GM23338 (cell line): ENCODE measurements at regions not wholly inside any gene's neighbourhood (a gene's known extent, or its start where the extent isn't known, plus 50 kb on each side); places are given as distances from the start of the nearest gene placed in this dataset.

Experiments
- ATAC-seq: fragments of 200-7000 bp; cut with Tn5 transposase; 3 replicates; pipeline ENCODE4 v1.9.1; 2020
- DNase-seq: peaks from one replicate; pipeline ENCODE4 v3.0.0-alpha.2; 2015; ENCODE audit warnings: low spot score
- H2AFZ ChIP-seq: fragments of 200-600 bp; sonication (generic); 2 replicates; pipeline ENCODE4 v1.8.0; 2016; ENCODE audit warnings: antibody characterized with exemption, mild to moderate bottlenecking, moderate library complexity
- H3F3A ChIP-seq: fragments of 200-600 bp; sonication (generic); replicated peaks from 2 replicates; pipeline ENCODE4 v1.8.0; 2017; ENCODE audit warnings: antibody characterized with exemption, mixed run types, low read depth
- H3K27ac ChIP-seq: fragments of 200-600 bp; sonication (generic); 2 replicates; pipeline ENCODE4 v1.6.1; 2016; ENCODE audit warnings: low read depth
- H3K27me3 ChIP-seq: fragments of 200-600 bp; sonication (generic); 2 replicates; pipeline ENCODE4 v1.8.0; 2016; ENCODE audit warnings: mild to moderate bottlenecking, mixed run types, moderate library complexity; ENCODE audit not compliant: insufficient read depth
- H3K36me3 ChIP-seq: fragments of 200-600 bp; sonication (generic); 2 replicates; pipeline ENCODE4 v1.8.0; 2016; ENCODE audit warnings: mild to moderate bottlenecking; ENCODE audit not compliant: insufficient read depth
- H3K4me1 ChIP-seq: fragments of 200-600 bp; sonication (generic); 2 replicates; pipeline ENCODE4 v1.8.0; 2016; ENCODE audit warnings: mild to moderate bottlenecking, moderate library complexity; ENCODE audit not compliant: insufficient read depth
- H3K4me2 ChIP-seq: fragments of 200-600 bp; sonication (generic); 2 replicates; pipeline ENCODE4 v1.7.1; 2017; ENCODE audit warnings: mixed run types
- H3K4me3 ChIP-seq: fragments of 200-600 bp; sonication (generic); 2 replicates; pipeline ENCODE4 v1.6.1; 2016; ENCODE audit warnings: mixed run types
- H3K79me2 ChIP-seq: fragments of 200-600 bp; sonication (generic); replicated peaks from 2 replicates; pipeline ENCODE4 v1.8.0; 2017; ENCODE audit warnings: mild to moderate bottlenecking; ENCODE audit not compliant: insufficient read depth
- H3K9me2 ChIP-seq: fragments of 200-600 bp; sonication (generic); 2 replicates; pipeline ENCODE4 v1.8.0; 2017; ENCODE audit not compliant: insufficient read depth
- H4K20me1 ChIP-seq: fragments of 200-600 bp; sonication (generic); replicated peaks from 2 replicates; pipeline ENCODE4 v1.8.0; 2017; ENCODE audit warnings: mild to moderate bottlenecking; ENCODE audit not compliant: insufficient read depth
- H3K27ac Mint-ChIP-seq: 2 replicates; pipeline ENCODE4 v1.8.0; 2020; ENCODE audit warnings: inconsistent platforms, mild to moderate bottlenecking, moderate library complexity, mixed read lengths
- H3K27me3 Mint-ChIP-seq: 3 replicates; pipeline ENCODE4 v1.8.0; 2022; ENCODE audit warnings: low read depth, mild to moderate bottlenecking, moderate library complexity, mixed read lengths, inconsistent platforms; ENCODE audit not compliant: insufficient read depth, poor library complexity
- H3K36me3 Mint-ChIP-seq: 3 replicates; pipeline ENCODE4 v1.8.0; 2021; ENCODE audit warnings: low read depth, mild to moderate bottlenecking, inconsistent platforms, moderate library complexity, mixed read lengths
- H3K4me1 Mint-ChIP-seq: 3 replicates; pipeline ENCODE4 v1.8.0; 2020; ENCODE audit warnings: mild to moderate bottlenecking, inconsistent platforms, mixed read lengths
- H3K4me3 Mint-ChIP-seq: 3 replicates; pipeline ENCODE4 v1.8.0; 2021; ENCODE audit warnings: moderate library complexity, mild to moderate bottlenecking, inconsistent platforms, mixed read lengths
- H3K9me3 Mint-ChIP-seq: 3 replicates; pipeline ENCODE4 v1.8.0; 2020; ENCODE audit warnings: moderate library complexity, mild to moderate bottlenecking, inconsistent platforms, mixed read lengths
- CREB1 ChIP-seq: fragments of 250-450 bp; sonication (Bioruptor Pico); IDR thresholded peaks from 2 replicates; pipeline ENCODE4 v1.5.0; 2020; ENCODE audit warnings: low read depth, mild to moderate bottlenecking, moderate library complexity
- ETS1 ChIP-seq: IDR thresholded peaks from 2 replicates; pipeline ENCODE4 v1.6.1; 2016; ENCODE audit warnings: antibody characterized with exemption
- EZH2 ChIP-seq: fragments of 200-600 bp; sonication (generic); IDR thresholded peaks from one replicate; pipeline ENCODE4 v1.8.0; 2017; ENCODE audit warnings: antibody characterized with exemption, mild to moderate bottlenecking, low read depth; ENCODE audit not compliant: unreplicated experiment
- JUNB ChIP-seq: IDR thresholded peaks from one replicate; pipeline ENCODE4 v1.6.1; 2016; ENCODE audit warnings: antibody characterized with exemption; ENCODE audit not compliant: unreplicated experiment
- REST ChIP-seq: IDR thresholded peaks from one replicate; pipeline ENCODE4 v1.6.1; 2018; ENCODE audit warnings: antibody characterized with exemption; ENCODE audit not compliant: unreplicated experiment
- STAT1 ChIP-seq: IDR thresholded peaks from one replicate; pipeline ENCODE4 v1.6.1; 2016; ENCODE audit warnings: antibody characterized with exemption; ENCODE audit not compliant: unreplicated experiment
- ZNF114 ChIP-seq: fragments of 250-450 bp; sonication (Bioruptor Pico); IDR thresholded peaks from 2 replicates; pipeline ENCODE4 v1.5.0; 2020; ENCODE audit warnings: mild to moderate bottlenecking, moderate library complexity
- ZNF331 ChIP-seq: fragments of 250-450 bp; sonication (Bioruptor Pico); IDR thresholded peaks from 2 replicates; pipeline ENCODE4 v1.5.0; 2020; ENCODE audit warnings: low read depth, mild to moderate bottlenecking, moderate library complexity
- TF ChIP-seq, protein P1 (sequence below), 2 experiments: fragments of 200-600 bp in 1 of 2; sonication (generic) in 1 of 2; conservative IDR thresholded peaks; 2 replicates each; pipeline versions ENCODE4 v1.5.1 to v1.6.1; 2016 to 2017; ENCODE audit warnings: antibody characterized with exemption in 2 of 2, low read depth in 2 of 2, mild to moderate bottlenecking in 2 of 2, moderate library complexity in 1 of 2
- TF ChIP-seq, protein P2 (sequence below): fragments of 250-450 bp; sonication (Bioruptor Pico); IDR thresholded peaks from 2 replicates; pipeline ENCODE4 v1.5.0; 2020; ENCODE audit warnings: mild to moderate bottlenecking, moderate library complexity

- TF ChIP-seq ZNF331 (CRISPR knock-in tag), result no peak
- TF ChIP-seq CREB1 (CRISPR knock-in tag), result no peak
- TF ChIP-seq EZH2, result no peak
Measured at GRCh38 chr22:34993548-34993947, 72.4 kb upstream of the ISX start (continued).

GRCh38 chr22:34997633-34998299, 68.2 kb upstream of the ISX start:
- DNase-seq (no peak), ATAC-seq (no peak)
- Histone ChIP-seq H3F3A (no peaks in the 10 kb centered on the region), H3K4me1 (no peaks in the 10 kb centered on the region), H3K9me2 (0 out of 2 replicates have a peak, but pooled peaks cover 3% of the 10 kb centered on the region), H3K27ac (no peak overlapping the region), H3K36me3 (no peaks in the 10 kb centered on the region), H3K4me3 (no peak overlapping the region), H2AFZ (no peak overlapping the region; the same call in 1 of the 2 replicates), H3K27me3 (no peaks in the 10 kb centered on the region), H4K20me1 (no peaks in the 10 kb centered on the region), H3K79me2 (no peaks in the 10 kb centered on the region), H3K4me2 (no peak overlapping the region)
- H3K4me1 Mint-ChIP-seq, result no peaks in the 10 kb centered on the region; the same call in 2 of the 3 replicates
- no peak overlapping the region for H3K27ac Mint-ChIP-seq
- no peaks in the 10 kb centered on the region for H3K27me3 Mint-ChIP-seq
- TF ChIP-seq, protein P1, sequence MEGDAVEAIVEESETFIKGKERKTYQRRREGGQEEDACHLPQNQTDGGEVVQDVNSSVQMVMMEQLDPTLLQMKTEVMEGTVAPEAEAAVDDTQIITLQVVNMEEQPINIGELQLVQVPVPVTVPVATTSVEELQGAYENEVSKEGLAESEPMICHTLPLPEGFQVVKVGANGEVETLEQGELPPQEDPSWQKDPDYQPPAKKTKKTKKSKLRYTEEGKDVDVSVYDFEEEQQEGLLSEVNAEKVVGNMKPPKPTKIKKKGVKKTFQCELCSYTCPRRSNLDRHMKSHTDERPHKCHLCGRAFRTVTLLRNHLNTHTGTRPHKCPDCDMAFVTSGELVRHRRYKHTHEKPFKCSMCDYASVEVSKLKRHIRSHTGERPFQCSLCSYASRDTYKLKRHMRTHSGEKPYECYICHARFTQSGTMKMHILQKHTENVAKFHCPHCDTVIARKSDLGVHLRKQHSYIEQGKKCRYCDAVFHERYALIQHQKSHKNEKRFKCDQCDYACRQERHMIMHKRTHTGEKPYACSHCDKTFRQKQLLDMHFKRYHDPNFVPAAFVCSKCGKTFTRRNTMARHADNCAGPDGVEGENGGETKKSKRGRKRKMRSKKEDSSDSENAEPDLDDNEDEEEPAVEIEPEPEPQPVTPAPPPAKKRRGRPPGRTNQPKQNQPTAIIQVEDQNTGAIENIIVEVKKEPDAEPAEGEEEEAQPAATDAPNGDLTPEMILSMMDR (conservative IDR thresholded peaks at IDR 0.05; ENCODE audit: low read depth in 2 of 2), result no peak
- TF ChIP-seq STAT1 (no peak), ZNF331 (CRISPR knock-in tag) (no peak), REST (no peak), ZNF114 (CRISPR knock-in tag) (no peak), EZH2 (no peak), ETS1 (no peak), JUNB (no peak)
- TF ChIP-seq, protein P2, sequence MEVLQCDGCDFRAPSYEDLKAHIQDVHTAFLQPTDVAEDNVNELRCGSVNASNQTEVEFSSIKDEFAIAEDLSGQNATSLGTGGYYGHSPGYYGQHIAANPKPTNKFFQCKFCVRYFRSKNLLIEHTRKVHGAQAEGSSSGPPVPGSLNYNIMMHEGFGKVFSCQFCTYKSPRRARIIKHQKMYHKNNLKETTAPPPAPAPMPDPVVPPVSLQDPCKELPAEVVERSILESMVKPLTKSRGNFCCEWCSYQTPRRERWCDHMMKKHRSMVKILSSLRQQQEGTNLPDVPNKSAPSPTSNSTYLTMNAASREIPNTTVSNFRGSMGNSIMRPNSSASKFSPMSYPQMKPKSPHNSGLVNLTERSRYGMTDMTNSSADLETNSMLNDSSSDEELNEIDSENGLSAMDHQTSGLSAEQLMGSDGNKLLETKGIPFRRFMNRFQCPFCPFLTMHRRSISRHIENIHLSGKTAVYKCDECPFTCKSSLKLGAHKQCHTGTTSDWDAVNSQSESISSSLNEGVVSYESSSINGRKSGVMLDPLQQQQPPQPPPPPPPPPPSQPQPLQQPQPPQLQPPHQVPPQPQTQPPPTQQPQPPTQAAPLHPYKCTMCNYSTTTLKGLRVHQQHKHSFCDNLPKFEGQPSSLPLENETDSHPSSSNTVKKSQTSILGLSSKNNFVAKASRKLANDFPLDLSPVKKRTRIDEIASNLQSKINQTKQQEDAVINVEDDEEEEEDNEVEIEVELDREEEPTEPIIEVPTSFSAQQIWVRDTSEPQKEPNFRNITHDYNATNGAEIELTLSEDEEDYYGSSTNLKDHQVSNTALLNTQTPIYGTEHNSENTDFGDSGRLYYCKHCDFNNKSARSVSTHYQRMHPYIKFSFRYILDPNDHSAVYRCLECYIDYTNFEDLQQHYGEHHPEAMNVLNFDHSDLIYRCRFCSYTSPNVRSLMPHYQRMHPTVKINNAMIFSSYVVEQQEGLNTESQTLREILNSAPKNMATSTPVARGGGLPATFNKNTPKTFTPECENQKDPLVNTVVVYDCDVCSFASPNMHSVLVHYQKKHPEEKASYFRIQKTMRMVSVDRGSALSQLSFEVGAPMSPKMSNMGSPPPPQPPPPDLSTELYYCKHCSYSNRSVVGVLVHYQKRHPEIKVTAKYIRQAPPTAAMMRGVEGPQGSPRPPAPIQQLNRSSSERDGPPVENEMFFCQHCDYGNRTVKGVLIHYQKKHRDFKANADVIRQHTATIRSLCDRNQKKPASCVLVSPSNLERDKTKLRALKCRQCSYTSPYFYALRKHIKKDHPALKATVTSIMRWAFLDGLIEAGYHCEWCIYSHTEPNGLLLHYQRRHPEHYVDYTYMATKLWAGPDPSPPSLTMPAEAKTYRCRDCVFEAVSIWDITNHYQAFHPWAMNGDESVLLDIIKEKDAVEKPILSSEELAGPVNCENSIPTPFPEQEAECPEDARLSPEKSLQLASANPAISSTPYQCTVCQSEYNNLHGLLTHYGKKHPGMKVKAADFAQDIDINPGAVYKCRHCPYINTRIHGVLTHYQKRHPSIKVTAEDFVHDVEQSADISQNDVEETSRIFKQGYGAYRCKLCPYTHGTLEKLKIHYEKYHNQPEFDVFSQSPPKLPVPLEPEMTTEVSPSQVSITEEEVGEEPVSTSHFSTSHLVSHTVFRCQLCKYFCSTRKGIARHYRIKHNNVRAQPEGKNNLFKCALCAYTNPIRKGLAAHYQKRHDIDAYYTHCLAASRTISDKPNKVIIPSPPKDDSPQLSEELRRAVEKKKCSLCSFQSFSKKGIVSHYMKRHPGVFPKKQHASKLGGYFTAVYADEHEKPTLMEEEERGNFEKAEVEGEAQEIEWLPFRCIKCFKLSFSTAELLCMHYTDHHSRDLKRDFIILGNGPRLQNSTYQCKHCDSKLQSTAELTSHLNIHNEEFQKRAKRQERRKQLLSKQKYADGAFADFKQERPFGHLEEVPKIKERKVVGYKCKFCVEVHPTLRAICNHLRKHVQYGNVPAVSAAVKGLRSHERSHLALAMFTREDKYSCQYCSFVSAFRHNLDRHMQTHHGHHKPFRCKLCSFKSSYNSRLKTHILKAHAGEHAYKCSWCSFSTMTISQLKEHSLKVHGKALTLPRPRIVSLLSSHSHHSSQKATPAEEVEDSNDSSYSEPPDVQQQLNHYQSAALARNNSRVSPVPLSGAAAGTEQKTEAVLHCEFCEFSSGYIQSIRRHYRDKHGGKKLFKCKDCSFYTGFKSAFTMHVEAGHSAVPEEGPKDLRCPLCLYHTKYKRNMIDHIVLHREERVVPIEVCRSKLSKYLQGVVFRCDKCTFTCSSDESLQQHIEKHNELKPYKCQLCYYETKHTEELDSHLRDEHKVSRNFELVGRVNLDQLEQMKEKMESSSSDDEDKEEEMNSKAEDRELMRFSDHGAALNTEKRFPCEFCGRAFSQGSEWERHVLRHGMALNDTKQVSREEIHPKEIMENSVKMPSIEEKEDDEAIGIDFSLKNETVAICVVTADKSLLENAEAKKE (CRISPR knock-in tag), result no peak
- peaks cover 22% of the 10 kb centered on the region for H3K9me3 Mint-ChIP-seq
- H3K36me3 Mint-ChIP-seq, result no peaks in the 10 kb centered on the region
- no peak overlapping the region for H3K4me3 Mint-ChIP-seq
